ENCODE measurements at regions not wholly inside any gene's neighbourhood (a gene's known extent, or its start where the extent isn't known, plus 50 kb on each side); places are given as distances from the start of the nearest gene placed in this dataset.

DNA sequence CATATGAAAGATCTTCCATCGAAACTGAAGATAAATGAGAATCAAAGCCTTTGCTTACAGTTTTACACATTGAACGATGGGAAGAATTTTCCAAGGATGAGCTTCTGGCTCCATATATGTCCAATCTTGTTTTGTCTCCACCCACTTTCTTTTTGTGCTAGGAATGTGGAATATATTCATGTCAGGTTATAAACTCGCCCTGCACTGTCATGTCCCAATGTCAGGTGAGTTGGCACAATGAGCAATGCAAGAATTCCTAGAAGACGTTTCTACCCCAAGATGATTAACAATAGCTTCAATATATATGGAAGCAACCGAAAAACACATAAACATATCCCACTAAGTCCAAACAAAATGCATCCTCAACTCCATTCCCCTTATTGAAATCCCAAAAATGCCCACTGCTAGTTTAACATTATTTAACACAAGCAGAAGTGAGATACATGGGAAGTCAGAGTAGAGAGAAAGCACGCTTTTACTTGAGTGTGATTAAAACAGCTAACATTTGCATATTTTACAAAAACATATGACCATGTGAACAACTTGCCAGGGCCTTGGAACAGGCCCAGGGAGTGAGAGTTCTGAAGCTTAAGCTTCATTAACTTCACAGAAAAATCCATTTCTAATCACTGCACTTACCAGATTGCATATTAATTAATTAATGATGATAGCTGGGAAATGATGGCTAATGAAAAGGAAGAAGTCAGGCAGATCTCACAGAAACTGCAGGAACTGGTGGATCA is 233.9 kb downstream of the GXYLT1 start:
- no peak overlapping the region for H3K4me3 ChIP-seq (ENCODE audit: low read depth, low read length)
- DNase-seq (ENCODE audit: low read depth): no peak
- TF ChIP-seq, protein P1, sequence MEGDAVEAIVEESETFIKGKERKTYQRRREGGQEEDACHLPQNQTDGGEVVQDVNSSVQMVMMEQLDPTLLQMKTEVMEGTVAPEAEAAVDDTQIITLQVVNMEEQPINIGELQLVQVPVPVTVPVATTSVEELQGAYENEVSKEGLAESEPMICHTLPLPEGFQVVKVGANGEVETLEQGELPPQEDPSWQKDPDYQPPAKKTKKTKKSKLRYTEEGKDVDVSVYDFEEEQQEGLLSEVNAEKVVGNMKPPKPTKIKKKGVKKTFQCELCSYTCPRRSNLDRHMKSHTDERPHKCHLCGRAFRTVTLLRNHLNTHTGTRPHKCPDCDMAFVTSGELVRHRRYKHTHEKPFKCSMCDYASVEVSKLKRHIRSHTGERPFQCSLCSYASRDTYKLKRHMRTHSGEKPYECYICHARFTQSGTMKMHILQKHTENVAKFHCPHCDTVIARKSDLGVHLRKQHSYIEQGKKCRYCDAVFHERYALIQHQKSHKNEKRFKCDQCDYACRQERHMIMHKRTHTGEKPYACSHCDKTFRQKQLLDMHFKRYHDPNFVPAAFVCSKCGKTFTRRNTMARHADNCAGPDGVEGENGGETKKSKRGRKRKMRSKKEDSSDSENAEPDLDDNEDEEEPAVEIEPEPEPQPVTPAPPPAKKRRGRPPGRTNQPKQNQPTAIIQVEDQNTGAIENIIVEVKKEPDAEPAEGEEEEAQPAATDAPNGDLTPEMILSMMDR (conservative IDR thresholded peaks at IDR 0.05; ENCODE audit: low read depth, low read length): no peak

DNA sequence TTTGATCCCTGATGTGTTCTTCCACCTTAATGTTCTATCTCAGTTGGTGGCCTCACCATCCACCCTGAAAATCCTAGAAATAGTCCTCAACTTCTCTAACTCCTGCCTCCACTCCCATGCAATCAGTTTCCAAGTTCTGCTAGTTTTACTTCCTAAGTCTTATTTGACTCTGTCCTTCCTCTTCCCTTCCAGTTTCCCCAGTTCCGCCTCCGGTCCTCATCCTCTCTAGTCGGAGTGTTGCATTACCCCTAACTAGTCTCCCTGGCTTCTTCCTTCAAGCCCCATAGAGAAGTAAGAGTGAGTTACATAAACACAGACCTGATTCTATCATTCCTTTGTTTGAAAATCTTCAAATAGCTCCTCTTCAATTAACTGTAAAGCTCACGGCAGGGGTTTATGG is 236.5 kb downstream of the GXYLT1 start:
- no peak for DNase-seq (ENCODE audit: low read depth)
- H3K4me3 ChIP-seq (ENCODE audit: low read depth, low read length): no peak overlapping the region

DNA sequence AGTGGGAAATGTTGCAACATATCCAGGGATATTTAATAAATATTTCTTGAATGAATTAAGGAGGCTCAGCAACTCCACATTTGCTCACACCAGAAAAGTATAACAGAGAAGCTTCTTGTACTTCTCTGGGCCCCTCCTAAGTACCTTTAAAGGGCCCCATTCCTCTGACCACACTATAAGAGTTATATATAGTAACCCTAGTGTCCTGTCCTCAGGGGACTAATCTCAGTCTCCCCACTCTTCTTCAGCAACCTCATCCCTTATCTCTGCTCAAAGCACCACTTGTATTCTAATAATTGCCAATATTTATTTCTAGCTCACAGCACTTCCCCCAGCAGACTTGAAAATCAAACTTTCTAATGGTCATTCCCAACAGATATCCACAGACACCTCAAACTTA is 237.1 kb downstream of the GXYLT1 start:
- H3K4me3 ChIP-seq (ENCODE audit: low read depth, low read length): no peak overlapping the region
- no peak for DNase-seq (ENCODE audit: low read depth)
- TF ChIP-seq, protein P1 (conservative IDR thresholded peaks at IDR 0.05; ENCODE audit: low read depth, low read length): no peak

More for the DNA sequence above, 236.5 kb downstream of the GXYLT1 start:
- TF ChIP-seq, protein P1 (conservative IDR thresholded peaks at IDR 0.05; ENCODE audit: low read depth, low read length): no peak

DNA sequence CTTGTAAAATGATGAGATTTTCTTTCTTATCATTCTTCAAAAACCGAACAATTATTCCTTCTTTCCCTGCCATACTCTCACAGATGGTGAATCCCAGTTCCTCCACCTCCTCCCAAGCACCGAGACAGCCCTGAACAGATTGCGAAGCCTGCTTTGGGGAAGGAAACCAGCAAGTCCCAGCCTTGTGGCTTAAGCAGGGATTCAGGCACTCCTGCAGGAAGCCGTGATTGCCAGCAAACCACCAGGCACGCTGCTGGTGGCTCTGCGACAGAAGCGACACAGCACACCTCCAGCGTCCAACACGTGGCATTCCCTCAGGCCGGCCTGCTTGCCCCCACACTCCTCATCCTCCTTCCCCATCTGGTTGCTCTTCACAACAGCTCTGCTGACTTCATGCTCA is 237.7 kb downstream of the GXYLT1 start:
- no peak for DNase-seq (ENCODE audit: low read depth)
- no peak overlapping the region for H3K4me3 ChIP-seq (ENCODE audit: low read depth, low read length)
- TF ChIP-seq, protein P1 (conservative IDR thresholded peaks at IDR 0.05; ENCODE audit: low read depth, low read length): no peak

DNA sequence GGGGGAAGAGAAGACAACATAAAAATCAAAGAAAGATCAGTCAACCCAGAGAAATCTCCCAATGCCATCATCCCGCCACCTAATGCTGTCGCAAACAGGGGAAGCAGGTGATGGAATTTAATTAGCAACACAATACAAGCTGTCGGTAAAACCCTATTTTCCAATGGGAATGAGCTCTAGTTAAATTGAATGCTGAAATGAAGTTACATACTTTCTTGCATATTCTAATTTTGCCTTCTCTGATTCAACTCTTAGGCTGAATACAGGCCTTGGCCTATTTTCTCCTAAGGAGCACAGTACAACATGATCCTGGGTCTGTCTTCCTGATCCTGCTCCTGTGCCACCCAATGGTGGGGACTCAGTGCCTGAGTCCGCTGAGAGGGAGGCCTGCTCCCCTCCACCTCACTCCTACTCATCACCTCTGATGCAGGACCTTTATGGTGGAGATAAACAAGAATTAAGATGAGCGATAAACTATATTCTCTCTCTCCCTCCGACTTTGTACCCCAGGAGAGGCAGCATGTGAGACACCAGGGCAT is 238.8 kb downstream of the GXYLT1 start:
- H3K4me3 ChIP-seq (ENCODE audit: low read depth, low read length): no peak overlapping the region
- no peak for DNase-seq (ENCODE audit: low read depth)
- TF ChIP-seq, protein P1 (conservative IDR thresholded peaks at IDR 0.05; ENCODE audit: low read depth, low read length): no peak

DNA sequence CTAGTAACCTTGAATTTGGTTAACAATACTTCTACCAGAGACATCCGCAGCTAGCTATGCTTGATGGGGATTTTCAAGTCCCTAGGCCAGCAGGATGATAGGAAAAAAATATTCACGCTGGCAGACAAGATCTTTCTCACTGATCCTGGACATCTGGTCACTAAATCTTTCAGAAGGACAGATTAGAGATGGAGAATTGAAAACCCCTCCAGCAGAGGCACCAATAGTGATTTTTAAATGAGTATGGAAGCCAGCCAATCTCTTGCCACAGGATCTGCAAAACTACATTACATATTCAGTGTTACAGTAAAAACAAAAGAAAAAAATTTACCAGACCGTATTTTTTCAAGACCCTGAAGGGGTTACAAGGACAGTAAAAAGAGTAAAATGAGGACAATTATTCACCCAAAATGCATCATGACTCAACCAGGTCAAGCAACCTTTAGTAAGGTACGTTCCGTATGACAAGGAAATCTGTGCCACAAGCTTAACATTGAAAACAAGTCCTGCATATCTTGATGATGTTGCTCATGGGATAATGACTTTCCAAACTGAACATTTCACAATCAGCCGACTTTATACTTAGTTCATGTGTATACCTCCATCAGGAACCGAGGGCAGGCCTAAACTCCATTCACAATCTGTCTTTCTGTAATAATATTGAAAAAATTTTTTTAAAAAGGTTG is 239.5 kb downstream of the GXYLT1 start:
- H3K4me3 ChIP-seq (ENCODE audit: low read depth, low read length): no peak overlapping the region
- DNase-seq (ENCODE audit: low read depth): no peak
- TF ChIP-seq, protein P1 (conservative IDR thresholded peaks at IDR 0.05; ENCODE audit: low read depth, low read length): no peak
